Endothelial cell (in vitro differentiated cells): ENCODE measurements at regions not wholly inside any gene's neighbourhood (a gene's known extent, or its start where the extent isn't known, plus 50 kb on each side); places are given as distances from the start of the nearest gene placed in this dataset.

ENCODE experiments used
- DNase-seq: peaks from one replicate; pipeline ENCODE4 v3.0.0; 2021; ENCODE audit warnings: low spot score
- H3K27ac Mint-ChIP-seq: one replicate; pipeline ENCODE4 v1.8.0; 2021; ENCODE audit warnings: mixed read lengths, inconsistent platforms; ENCODE audit not compliant: unreplicated experiment
- H3K27me3 Mint-ChIP-seq: one replicate; pipeline ENCODE4 v1.8.0; 2021; ENCODE audit warnings: mild to moderate bottlenecking, moderate library complexity, mixed read lengths, inconsistent platforms; ENCODE audit not compliant: unreplicated experiment
- H3K36me3 Mint-ChIP-seq: one replicate; pipeline ENCODE4 v1.8.0; 2021; ENCODE audit warnings: mild to moderate bottlenecking, low read depth, mixed read lengths, inconsistent platforms; ENCODE audit not compliant: unreplicated experiment
- H3K4me1 Mint-ChIP-seq: one replicate; pipeline ENCODE4 v1.8.0; 2021; ENCODE audit warnings: mild to moderate bottlenecking, mixed read lengths, inconsistent platforms; ENCODE audit not compliant: unreplicated experiment
- H3K4me3 Mint-ChIP-seq: one replicate; pipeline ENCODE4 v1.8.0; 2021; ENCODE audit warnings: mild to moderate bottlenecking, mixed read lengths, inconsistent platforms; ENCODE audit not compliant: unreplicated experiment
- H3K9me3 Mint-ChIP-seq: one replicate; pipeline ENCODE4 v1.8.0; 2021; ENCODE audit warnings: mixed read lengths, inconsistent platforms; ENCODE audit not compliant: unreplicated experiment
- TF ChIP-seq, protein P1 (sequence below): fragments of 200-600 bp; sonication (generic); IDR thresholded peaks from one replicate; pipeline ENCODE4 v1.5.0; 2021; ENCODE audit warnings: antibody characterized with exemption; ENCODE audit not compliant: unreplicated experiment

DNA sequence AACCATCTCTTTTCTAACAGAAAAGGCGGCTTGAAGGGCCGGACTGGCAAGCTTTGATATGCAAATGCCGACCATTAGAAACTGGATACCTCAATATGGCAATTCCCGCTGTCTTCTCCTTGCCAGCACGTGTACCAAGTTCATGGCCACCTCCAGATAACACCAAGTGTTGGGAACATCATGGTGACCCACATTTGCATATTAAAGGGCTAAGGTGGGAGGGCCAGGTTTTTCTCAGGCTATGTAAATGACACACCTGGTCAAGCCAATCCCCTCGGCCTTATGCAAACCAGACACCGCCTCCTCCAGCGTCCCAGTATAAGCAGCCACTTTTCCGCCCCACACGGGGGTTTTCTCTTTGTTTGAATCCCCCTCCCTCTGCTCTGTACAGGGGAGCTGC, 110.7 kb downstream of the DACT2 start:
- Mint-ChIP-seq H3K36me3 (no peaks in the 10 kb centered on the region), H3K4me1 (no peaks in the 10 kb centered on the region), H3K9me3 (no peaks in the 10 kb centered on the region), H3K27me3 (peaks cover 6% of the 10 kb centered on the region), H3K27ac (no peak overlapping the region), H3K4me3 (no peak overlapping the region)
- TF ChIP-seq, protein P1, sequence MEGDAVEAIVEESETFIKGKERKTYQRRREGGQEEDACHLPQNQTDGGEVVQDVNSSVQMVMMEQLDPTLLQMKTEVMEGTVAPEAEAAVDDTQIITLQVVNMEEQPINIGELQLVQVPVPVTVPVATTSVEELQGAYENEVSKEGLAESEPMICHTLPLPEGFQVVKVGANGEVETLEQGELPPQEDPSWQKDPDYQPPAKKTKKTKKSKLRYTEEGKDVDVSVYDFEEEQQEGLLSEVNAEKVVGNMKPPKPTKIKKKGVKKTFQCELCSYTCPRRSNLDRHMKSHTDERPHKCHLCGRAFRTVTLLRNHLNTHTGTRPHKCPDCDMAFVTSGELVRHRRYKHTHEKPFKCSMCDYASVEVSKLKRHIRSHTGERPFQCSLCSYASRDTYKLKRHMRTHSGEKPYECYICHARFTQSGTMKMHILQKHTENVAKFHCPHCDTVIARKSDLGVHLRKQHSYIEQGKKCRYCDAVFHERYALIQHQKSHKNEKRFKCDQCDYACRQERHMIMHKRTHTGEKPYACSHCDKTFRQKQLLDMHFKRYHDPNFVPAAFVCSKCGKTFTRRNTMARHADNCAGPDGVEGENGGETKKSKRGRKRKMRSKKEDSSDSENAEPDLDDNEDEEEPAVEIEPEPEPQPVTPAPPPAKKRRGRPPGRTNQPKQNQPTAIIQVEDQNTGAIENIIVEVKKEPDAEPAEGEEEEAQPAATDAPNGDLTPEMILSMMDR: no peak
- DNase-seq: no peak

DNA sequence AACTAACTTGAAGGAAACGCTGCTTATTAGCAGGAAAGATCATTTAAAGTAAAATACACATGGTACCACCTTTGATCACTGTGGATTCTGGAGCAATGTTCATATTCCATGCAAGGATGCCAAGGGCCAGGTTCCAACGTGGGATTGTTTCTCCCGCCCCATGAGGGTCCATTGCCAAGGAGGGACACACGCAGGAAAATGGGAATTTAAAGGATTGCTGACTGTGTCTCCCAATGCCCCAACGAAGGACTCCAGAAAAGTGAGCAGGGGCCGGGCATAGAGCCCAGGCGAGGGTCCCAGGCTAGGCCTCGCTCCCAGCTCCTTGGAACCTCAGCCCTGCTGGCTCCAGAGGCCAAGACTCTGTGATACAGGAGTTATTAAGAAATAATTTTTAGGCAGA, 111.2 kb downstream of the DACT2 start:
- Mint-ChIP-seq H3K9me3 (no peaks in the 10 kb centered on the region), H3K4me3 (no peak overlapping the region), H3K27ac (no peak overlapping the region), H3K4me1 (no peaks in the 10 kb centered on the region), H3K27me3 (peaks cover 6% of the 10 kb centered on the region), H3K36me3 (no peaks in the 10 kb centered on the region)
- DNase-seq: no peak
- TF ChIP-seq, protein P1: no peak

DNA sequence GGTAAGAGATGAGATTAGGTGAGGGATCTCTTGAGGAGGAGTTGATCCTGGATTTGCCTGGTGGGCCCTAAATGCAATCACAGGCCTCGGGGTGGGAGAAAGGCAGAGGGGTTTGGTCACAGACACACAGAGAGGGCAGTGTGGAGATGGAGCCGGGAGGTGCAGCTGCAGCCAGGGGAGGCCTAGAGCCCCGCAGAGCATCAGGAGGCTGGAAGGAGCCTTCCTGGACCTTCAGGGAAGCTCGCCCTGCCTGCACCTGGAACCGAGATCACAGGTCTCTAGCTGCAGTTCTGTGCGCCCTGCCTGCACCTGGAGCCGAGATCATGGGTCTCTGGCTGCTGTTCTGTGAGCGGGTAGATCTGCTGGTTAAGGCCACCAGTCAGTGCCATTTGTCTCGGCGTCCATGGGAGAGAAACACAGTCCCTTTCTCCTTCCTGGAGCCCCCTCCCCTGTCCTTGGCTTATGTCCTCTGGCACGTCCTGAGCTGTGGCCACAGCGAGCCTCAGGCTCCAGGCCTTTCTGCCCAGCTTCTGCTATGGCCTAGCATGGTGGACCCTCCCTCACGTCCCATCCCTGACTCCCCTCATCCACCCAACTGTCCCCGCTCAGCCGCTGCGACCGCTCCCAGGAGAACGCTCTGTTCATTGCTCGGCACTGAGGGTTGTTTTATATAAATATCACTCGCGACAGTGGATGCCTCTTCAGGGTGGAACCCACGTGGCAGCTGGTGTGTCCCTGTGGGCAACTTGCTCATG, 112.0 kb downstream of the DACT2 start:
- Mint-ChIP-seq H3K9me3 (no peaks in the 10 kb centered on the region), H3K36me3 (no peaks in the 10 kb centered on the region), H3K27ac (no peak overlapping the region), H3K27me3 (peaks cover 6% of the 10 kb centered on the region), H3K4me1 (no peaks in the 10 kb centered on the region), H3K4me3 (no peak overlapping the region)
- no peak for DNase-seq
- TF ChIP-seq, protein P1: no peak

DNA sequence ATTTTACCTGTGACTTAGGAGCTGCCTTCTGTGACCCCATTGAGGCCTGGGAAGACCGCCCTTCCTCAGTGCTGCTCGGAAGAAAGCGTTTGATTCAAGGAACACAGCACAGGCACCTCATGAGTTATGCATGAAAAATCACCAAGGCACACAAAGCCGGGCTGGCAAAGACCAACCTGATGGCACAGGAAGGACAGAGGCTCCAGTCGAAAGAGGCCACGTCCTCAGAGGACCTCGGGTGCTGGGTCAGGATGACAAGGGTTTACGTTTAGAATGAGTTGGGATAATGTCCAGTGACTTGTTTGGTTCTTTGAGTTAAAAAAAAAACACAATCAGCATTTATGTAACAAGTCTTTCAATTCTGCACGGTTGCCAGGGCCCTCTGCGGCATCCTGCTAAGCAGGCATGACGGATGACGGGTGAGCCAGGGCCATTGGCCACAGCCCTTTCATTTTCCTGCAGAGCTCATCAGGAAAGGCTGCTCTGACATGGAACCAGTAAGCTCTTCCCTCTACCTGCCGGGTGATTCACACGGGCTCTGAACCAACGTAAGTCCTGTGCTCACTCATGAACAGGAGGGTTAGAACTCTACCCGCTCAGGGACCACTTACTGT, 112.8 kb downstream of the DACT2 start:
- H3K9me3 Mint-ChIP-seq: no peaks in the 10 kb centered on the region
- H3K27ac Mint-ChIP-seq: no peak overlapping the region
- H3K4me3 Mint-ChIP-seq: no peak overlapping the region
- no peaks in the 10 kb centered on the region for H3K36me3 Mint-ChIP-seq
- TF ChIP-seq, protein P1: no peak
- H3K27me3 Mint-ChIP-seq: peaks cover 3% of the 10 kb centered on the region
- no peak for DNase-seq
- no peaks in the 10 kb centered on the region for H3K4me1 Mint-ChIP-seq

DNA sequence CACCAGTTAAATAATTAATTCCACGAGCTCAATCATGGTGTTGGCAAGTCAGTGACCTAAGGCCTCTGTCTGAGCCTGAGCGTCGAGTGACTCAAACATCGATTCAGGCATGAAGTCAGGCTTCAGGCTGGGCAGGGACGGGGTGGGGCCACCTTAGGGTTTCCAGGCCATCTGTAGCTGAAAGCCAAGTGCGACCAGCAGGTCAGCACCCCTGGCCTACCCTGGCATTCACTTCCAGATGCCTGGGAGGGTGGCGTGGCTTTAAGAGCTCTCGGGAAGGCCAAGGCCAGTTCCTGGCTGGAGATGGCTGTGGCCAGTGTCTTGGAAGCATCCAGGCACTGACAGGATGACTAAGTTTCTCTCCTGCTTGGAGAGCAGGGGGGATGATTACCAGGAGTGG, 113.4 kb downstream of the DACT2 start:
- no peak overlapping the region for H3K27ac Mint-ChIP-seq
- H3K36me3 Mint-ChIP-seq: no peaks in the 10 kb centered on the region
- no peaks in the 10 kb centered on the region for H3K4me1 Mint-ChIP-seq
- no peak for DNase-seq
- no peak overlapping the region for H3K4me3 Mint-ChIP-seq
- H3K9me3 Mint-ChIP-seq: no peaks in the 10 kb centered on the region
- no peaks in the 10 kb centered on the region for H3K27me3 Mint-ChIP-seq
- TF ChIP-seq, protein P1: no peak
